GM12878 (cell line): ENCODE measurements at regions not wholly inside any gene's neighbourhood (a gene's known extent, or its start where the extent isn't known, plus 50 kb on each side); places are given as distances from the start of the nearest gene placed in this dataset.

Experiments
- CHD4 ChIP-seq: fragments of 200-600 bp; sonication (generic); IDR thresholded peaks from 2 replicates; pipeline ENCODE4 v1.6.1; 2016; ENCODE audit warnings: mild to moderate bottlenecking
- EP300 ChIP-seq, 2 experiments: fragments of 150-350 bp in 1 of 2; IDR thresholded peaks; 2 replicates each; pipeline ENCODE4 v1.6.1; 2011 to 2012; ENCODE audit warnings: low read depth in 2 of 2, low read length in 2 of 2, borderline replicate concordance in 1 of 2, improper control_type of control experiment in 1 of 2, inconsistent platforms in 1 of 2; ENCODE audit not compliant: control insufficient read depth in 1 of 2
- EZH2 ChIP-seq: IDR thresholded peaks from 2 replicates; pipeline ENCODE4 v1.6.1; 2012; ENCODE audit warnings: low read depth, mild to moderate bottlenecking, control low read depth, inconsistent platforms, low read length, borderline replicate concordance; ENCODE audit not compliant: control insufficient read depth
- NFIC ChIP-seq: IDR thresholded peaks from 2 replicates; pipeline ENCODE4 v1.6.1; 2012; ENCODE audit warnings: low read depth, mild to moderate bottlenecking, inconsistent platforms, low read length, moderate library complexity
- POLR2AphosphoS5 ChIP-seq: IDR thresholded peaks from 2 replicates; pipeline ENCODE4 v1.6.1; 2011; ENCODE audit warnings: mild to moderate bottlenecking, low read length, inconsistent platforms
- TF ChIP-seq, protein P1 (sequence below), 3 experiments: IDR thresholded peaks in 2 of 3; conservative IDR thresholded peaks in 1 of 3; 2 replicates each; pipeline ENCODE4 v1.5.1; 2011; ENCODE audit warnings: low read depth in 3 of 3, low read length in 3 of 3, mild to moderate bottlenecking in 3 of 3, control low read depth in 2 of 3, moderate library complexity in 2 of 3, inconsistent platforms in 1 of 3, mixed read lengths in 1 of 3; ENCODE audit not compliant: control insufficient read depth in 2 of 3, insufficient read depth in 1 of 3; ENCODE audit errors: extremely low read depth in 1 of 3
- TF ChIP-seq, protein P2 (sequence below): IDR thresholded peaks from 2 replicates; pipeline ENCODE4 v1.6.1; 2012; ENCODE audit warnings: mild to moderate bottlenecking, low read depth, low read length

DNA sequence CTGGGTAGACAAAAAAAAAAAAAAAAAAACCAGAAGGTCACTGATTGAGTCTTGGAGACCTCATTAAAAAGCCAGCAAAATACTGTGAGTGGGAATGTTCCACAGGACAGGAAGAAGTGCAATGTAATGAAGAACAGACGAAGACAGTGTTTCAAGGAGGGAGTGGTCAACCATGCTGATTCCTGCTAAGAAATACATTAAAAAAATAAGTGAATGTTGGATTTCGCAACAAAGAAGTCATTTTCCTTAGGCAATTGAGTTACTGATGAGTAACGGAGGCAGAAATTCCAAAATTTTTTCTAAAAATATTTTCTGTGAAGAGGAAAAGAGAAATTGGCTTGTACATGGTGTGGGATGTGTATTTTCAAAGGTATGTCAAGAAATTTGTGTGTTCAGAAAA is 94.3 kb upstream of the FAM47B start:
- TF ChIP-seq EP300 (IDR thresholded peaks at IDR 0.05; ENCODE audit: borderline replicate concordance in 1 of 2, control insufficient read depth in 1 of 2, low read depth in 2 of 2, low read length in 2 of 2) (no peak), NFIC (no peak), CHD4 (no peak), EZH2 (no peak), POLR2AphosphoS5 (no peak)
- TF ChIP-seq, protein P1, sequence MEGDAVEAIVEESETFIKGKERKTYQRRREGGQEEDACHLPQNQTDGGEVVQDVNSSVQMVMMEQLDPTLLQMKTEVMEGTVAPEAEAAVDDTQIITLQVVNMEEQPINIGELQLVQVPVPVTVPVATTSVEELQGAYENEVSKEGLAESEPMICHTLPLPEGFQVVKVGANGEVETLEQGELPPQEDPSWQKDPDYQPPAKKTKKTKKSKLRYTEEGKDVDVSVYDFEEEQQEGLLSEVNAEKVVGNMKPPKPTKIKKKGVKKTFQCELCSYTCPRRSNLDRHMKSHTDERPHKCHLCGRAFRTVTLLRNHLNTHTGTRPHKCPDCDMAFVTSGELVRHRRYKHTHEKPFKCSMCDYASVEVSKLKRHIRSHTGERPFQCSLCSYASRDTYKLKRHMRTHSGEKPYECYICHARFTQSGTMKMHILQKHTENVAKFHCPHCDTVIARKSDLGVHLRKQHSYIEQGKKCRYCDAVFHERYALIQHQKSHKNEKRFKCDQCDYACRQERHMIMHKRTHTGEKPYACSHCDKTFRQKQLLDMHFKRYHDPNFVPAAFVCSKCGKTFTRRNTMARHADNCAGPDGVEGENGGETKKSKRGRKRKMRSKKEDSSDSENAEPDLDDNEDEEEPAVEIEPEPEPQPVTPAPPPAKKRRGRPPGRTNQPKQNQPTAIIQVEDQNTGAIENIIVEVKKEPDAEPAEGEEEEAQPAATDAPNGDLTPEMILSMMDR (IDR thresholded peaks at IDR 0.05 in 2 of 3, conservative IDR thresholded peaks at IDR 0.05 in 1 of 3; ENCODE audit: control insufficient read depth in 2 of 3, extremely low read depth in 1 of 3, insufficient read depth in 1 of 3, low read depth in 3 of 3, low read length in 3 of 3): no peak
- TF ChIP-seq, protein P2, sequence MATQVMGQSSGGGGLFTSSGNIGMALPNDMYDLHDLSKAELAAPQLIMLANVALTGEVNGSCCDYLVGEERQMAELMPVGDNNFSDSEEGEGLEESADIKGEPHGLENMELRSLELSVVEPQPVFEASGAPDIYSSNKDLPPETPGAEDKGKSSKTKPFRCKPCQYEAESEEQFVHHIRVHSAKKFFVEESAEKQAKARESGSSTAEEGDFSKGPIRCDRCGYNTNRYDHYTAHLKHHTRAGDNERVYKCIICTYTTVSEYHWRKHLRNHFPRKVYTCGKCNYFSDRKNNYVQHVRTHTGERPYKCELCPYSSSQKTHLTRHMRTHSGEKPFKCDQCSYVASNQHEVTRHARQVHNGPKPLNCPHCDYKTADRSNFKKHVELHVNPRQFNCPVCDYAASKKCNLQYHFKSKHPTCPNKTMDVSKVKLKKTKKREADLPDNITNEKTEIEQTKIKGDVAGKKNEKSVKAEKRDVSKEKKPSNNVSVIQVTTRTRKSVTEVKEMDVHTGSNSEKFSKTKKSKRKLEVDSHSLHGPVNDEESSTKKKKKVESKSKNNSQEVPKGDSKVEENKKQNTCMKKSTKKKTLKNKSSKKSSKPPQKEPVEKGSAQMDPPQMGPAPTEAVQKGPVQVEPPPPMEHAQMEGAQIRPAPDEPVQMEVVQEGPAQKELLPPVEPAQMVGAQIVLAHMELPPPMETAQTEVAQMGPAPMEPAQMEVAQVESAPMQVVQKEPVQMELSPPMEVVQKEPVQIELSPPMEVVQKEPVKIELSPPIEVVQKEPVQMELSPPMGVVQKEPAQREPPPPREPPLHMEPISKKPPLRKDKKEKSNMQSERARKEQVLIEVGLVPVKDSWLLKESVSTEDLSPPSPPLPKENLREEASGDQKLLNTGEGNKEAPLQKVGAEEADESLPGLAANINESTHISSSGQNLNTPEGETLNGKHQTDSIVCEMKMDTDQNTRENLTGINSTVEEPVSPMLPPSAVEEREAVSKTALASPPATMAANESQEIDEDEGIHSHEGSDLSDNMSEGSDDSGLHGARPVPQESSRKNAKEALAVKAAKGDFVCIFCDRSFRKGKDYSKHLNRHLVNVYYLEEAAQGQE: no peak
